Forelimb muscle (tissue), 1 donor: ENCODE measurements at regions not wholly inside any gene's neighbourhood (a gene's known extent, or its start where the extent isn't known, plus 50 kb on each side); places are given as distances from the start of the nearest gene placed in this dataset.

ENCODE experiments used
- DNase-seq: peaks from one replicate; pipeline ENCODE4 v3.0.0-alpha.2; 2013; ENCODE audit warnings: low read depth

- DNase-seq, result no peak
These were observed 60.5 kb upstream of the FAM216B start for GRCh38 chr13:42720858-42721219.

DNA sequence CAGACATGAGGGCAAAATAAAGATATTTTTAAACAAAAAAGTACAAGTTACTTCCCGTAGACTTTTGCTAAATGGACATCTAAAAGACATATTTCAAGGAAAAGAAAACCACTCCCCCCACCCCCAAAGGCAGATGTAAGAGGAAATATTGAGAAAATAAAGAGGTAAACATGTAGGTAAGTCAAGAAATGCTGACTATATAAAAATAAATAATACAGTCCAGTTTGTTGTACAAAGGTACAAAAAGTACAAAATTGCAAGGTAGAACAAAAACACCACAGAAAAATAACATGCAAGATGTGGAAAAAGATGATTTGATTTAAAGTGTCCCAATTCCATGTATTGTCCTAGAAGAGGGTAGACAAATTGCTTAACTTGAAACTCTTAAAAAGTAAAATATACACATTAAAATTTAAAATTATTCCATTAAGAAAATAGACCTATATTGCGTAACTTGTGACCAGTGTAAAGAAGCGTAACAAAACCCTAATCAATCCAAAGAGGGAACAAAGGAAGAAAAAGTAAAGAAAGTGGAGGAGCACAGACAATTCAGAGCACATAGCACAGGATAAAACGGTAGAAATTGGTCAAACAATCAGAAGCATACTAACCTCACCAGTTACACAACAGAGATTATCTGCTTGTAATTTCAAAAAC, 58.4 kb upstream of the FAM216B start:
- DNase-seq, result no peak

DNA sequence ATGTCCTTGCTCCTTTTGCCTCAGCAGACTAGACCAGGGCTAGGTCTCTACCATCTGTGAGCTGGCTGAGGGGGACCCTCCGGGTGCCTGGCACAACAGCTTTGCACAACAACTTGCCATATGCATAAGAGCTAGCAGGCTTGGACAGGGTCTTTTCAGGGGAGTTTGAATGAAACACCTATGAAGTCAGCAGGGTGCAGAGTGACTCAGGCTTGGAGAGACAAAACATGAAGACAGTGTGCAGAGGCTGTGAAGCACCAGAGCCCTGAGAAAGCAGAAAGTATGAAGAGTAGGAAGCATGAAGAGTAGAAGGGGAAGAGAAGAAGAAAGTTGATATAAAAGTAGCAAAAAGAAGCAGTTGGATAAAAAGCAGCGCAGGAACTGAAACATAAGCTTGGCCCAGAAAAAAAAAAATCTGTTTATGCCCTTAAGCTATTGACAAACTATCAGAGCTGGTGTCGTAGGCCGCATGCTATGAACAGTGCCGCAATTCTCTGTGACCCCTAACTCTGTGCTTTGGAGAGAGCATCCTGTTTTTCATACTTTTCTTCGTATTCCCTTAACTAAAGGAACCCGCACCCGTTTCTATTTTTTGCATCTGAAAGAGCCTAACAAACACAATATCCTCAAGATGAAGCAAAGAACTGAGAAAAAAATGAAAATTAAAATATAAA, 52.7 kb upstream of the FAM216B start:
- DNase-seq, result no peak

GRCh38 chr13:42729857-42730402, 51.5 kb upstream of the FAM216B start:
- no peak for DNase-seq
